Natural killer cell (primary cell): ENCODE measurements at regions not wholly inside any gene's neighbourhood (a gene's known extent, or its start where the extent isn't known, plus 50 kb on each side); places are given as distances from the start of the nearest gene placed in this dataset.

ENCODE experiments used
- ATAC-seq, 3 donors: fragments of 150-1000 bp in 2 of 3; fragments of 200-7000 bp in 1 of 3; cut with Tn5 transposase; 1 replicate in 1 of 3; 2 replicates in 2 of 3; pipeline ENCODE4 v1.10.0; 2021; ENCODE audit warnings: mild to moderate bottlenecking in 2 of 3, moderate library complexity in 2 of 3
- DNase-seq, 2 donors: peaks; one replicate each; pipeline versions ENCODE4 v3.0.0 to v3.0.0-alpha.2; 2013 to 2021; ENCODE audit warnings: mixed read lengths in 1 of 2
- H3K27ac ChIP-seq: one replicate; pipeline ENCODE4 v1.5.1; 2013; ENCODE audit warnings: mild to moderate bottlenecking, low read length
- H3K27me3 ChIP-seq: one replicate; pipeline ENCODE4 v1.6.1; 2013; ENCODE audit warnings: low read length; ENCODE audit not compliant: control insufficient read depth, insufficient read depth
- H3K36me3 ChIP-seq: one replicate; pipeline ENCODE4 v1.6.1; 2013; ENCODE audit warnings: low read length; ENCODE audit not compliant: control insufficient read depth, insufficient read depth
- H3K4me1 ChIP-seq: one replicate; pipeline ENCODE4 v1.6.1; 2013; ENCODE audit warnings: low read length; ENCODE audit not compliant: control insufficient read depth, insufficient read depth
- H3K4me3 ChIP-seq: one replicate; pipeline ENCODE4 v1.5.1; 2013; ENCODE audit warnings: low read length
- H3K9me3 ChIP-seq: one replicate; pipeline ENCODE4 v1.6.1; 2013; ENCODE audit warnings: low read length; ENCODE audit not compliant: control insufficient read depth, insufficient read depth
- H3K27ac Mint-ChIP-seq, 2 donors: one replicate each; pipeline ENCODE4 v1.8.0; 2022; ENCODE audit warnings: mild to moderate bottlenecking in 2 of 2, mixed read lengths in 2 of 2, moderate library complexity in 1 of 2
- H3K27me3 Mint-ChIP-seq, 2 donors: one replicate each; pipeline ENCODE4 v1.8.0; 2022; ENCODE audit warnings: low read depth in 2 of 2, mixed read lengths in 2 of 2
- H3K36me3 Mint-ChIP-seq: one replicate; pipeline ENCODE4 v1.8.0; 2022; ENCODE audit warnings: mixed read lengths
- H3K4me1 Mint-ChIP-seq, 2 donors: one replicate each; pipeline ENCODE4 v1.8.0; 2022; ENCODE audit warnings: mixed read lengths in 2 of 2
- H3K4me3 Mint-ChIP-seq: one replicate; pipeline ENCODE4 v1.8.0; 2022; ENCODE audit warnings: mild to moderate bottlenecking, moderate library complexity, mixed read lengths
- H3K9me3 Mint-ChIP-seq, 2 donors: one replicate each; pipeline ENCODE4 v1.8.0; 2022; ENCODE audit warnings: mixed read lengths in 2 of 2
- CTCF ChIP-seq: fragments of 200-600 bp; IDR thresholded peaks from one replicate; pipeline ENCODE4 v1.8.0; 2022; ENCODE audit warnings: antibody characterized with exemption
- WGBS: methylation state at CpG from one replicate; pipeline ENCODE4 v1.1.7; 2013; ENCODE audit warnings: missing lambda C conversion rate; ENCODE audit not compliant: insufficient coverage; 5-methylcytosine and 5-hydroxymethylcytosine counted together
- intact Hi-C: fragments of 100-400 bp; cut with micrococcal nuclease; formaldehyde crosslinking; loops from one replicate; pipeline ENCODE4 v1.14.2; 2022

GRCh38 chr3:132822837-132823236 is 100.6 kb upstream of the NPHP3 start:
- Histone ChIP-seq H3K9me3 (no peaks in the 10 kb centered on the region), H3K4me1 (no peaks in the 10 kb centered on the region), H3K36me3 (no peaks in the 10 kb centered on the region), H3K27me3 (no peaks in the 10 kb centered on the region), H3K27ac (no peak overlapping the region), H3K4me3 (no peak overlapping the region)
- Mint-ChIP-seq H3K4me3 (no peak overlapping the region), H3K27me3 (no peaks in the 10 kb centered on the region), H3K9me3 (no peaks in the 10 kb centered on the region), H3K4me1 (no peaks in the 10 kb centered on the region), H3K36me3 (no peaks in the 10 kb centered on the region), H3K27ac (no peak overlapping the region)
- whole genome bisulfite sequencing, result no CpG with 5 or more reads among the region's 2 CpGs
- TF ChIP-seq CTCF, result no peak
- DNase-seq (no peak), ATAC-seq (no peak)
- intact Hi-C loops, result no loop called here

GRCh38 chr3:132822266-132822665 is 100.1 kb upstream of the NPHP3 start:
- H3K27me3 ChIP-seq, result no peaks in the 10 kb centered on the region
- Mint-ChIP-seq H3K36me3 (no peaks in the 10 kb centered on the region), H3K27me3 (peaks cover 0 to 4% of the 10 kb centered on the region in 2 donors), H3K27ac (no peak overlapping the region), H3K4me1 (no peaks in the 10 kb centered on the region), H3K4me3 (no peak overlapping the region), H3K9me3 (peaks cover 3% of the 10 kb centered on the region in 2 donors)
- intact Hi-C loops, result no loop called here
- WGBS, result no CpG with 5 or more reads among the region's 1 CpG
- DNase-seq (no peak), ATAC-seq (no peak)
- no peak overlapping the region for H3K4me3 ChIP-seq
- no peaks in the 10 kb centered on the region for H3K4me1 ChIP-seq
- no peak for TF ChIP-seq CTCF
- no peaks in the 10 kb centered on the region for H3K9me3 ChIP-seq
- no peaks in the 10 kb centered on the region for H3K36me3 ChIP-seq
- H3K27ac ChIP-seq, result no peak overlapping the region

GRCh38 chr3:132821314-132821713 is 99.1 kb upstream of the NPHP3 start:
- H3K9me3 ChIP-seq, result no peaks in the 10 kb centered on the region
- no peaks in the 10 kb centered on the region for H3K36me3 Mint-ChIP-seq

More at GRCh38 chr3:132821314-132821713, 99.1 kb upstream of the NPHP3 start:
- no peak overlapping the region for H3K27ac Mint-ChIP-seq
- H3K27me3 Mint-ChIP-seq, result peaks cover 0 to 6% of the 10 kb centered on the region in 2 donors
- no peak overlapping the region for H3K27ac ChIP-seq
- no peak for DNase-seq
- H3K4me1 ChIP-seq, result no peaks in the 10 kb centered on the region
- no peak overlapping the region for H3K4me3 Mint-ChIP-seq
- H3K36me3 ChIP-seq, result no peaks in the 10 kb centered on the region
- no peak for ATAC-seq
- H3K4me1 Mint-ChIP-seq, result no peaks in the 10 kb centered on the region
- TF ChIP-seq CTCF, result no peak
- 83% methylated on average over 2 of the region's 2 CpGs for WGBS
- no peaks in the 10 kb centered on the region for H3K27me3 ChIP-seq
- no peak overlapping the region for H3K4me3 ChIP-seq
- intact Hi-C loops, result no loop called here
- H3K9me3 Mint-ChIP-seq, result peaks cover 7 to 8% of the 10 kb centered on the region in 2 donors
